ENCODE measurements at regions not wholly inside any gene's neighbourhood (a gene's known extent, or its start where the extent isn't known, plus 50 kb on each side); places are given as distances from the start of the nearest gene placed in this dataset.

- no peak for TF ChIP-seq CTCF (IDR thresholded peaks at IDR 0.05; ENCODE audit: poor library complexity)
- no peak for TF ChIP-seq EZH2 (IDR thresholded peaks at IDR 0.05; ENCODE audit: borderline replicate concordance)
Measured at GRCh38 chr6:14474816-14475215, 357.2 kb downstream of the CD83 start.
